MM.1S (cell line): ENCODE measurements at regions not wholly inside any gene's neighbourhood (a gene's known extent, or its start where the extent isn't known, plus 50 kb on each side); places are given as distances from the start of the nearest gene placed in this dataset.

ENCODE experiments used
- DNase-seq: peaks from one replicate; pipeline ENCODE4 v3.0.0-alpha.2; 2015
- H2AFZ ChIP-seq: fragments of 300-600 bp; sonication (generic); 2 replicates; pipeline ENCODE4 v1.6.0; 2016; ENCODE audit warnings: antibody characterized with exemption, low read length
- H3F3A ChIP-seq: fragments of 300-600 bp; sonication (generic); 2 replicates; pipeline ENCODE4 v1.6.1; 2016; ENCODE audit warnings: mild to moderate bottlenecking, antibody characterized with exemption, low read length, moderate library complexity, mixed read lengths; ENCODE audit not compliant: insufficient read depth
- H3K27ac ChIP-seq: fragments of 300-600 bp; sonication (generic); 2 replicates; pipeline ENCODE4 v1.5.1; 2016; ENCODE audit warnings: mild to moderate bottlenecking, low read length
- H3K27me3 ChIP-seq: fragments of 300-600 bp; sonication (generic); replicated peaks from 2 replicates; pipeline ENCODE4 v1.6.0; 2016; ENCODE audit warnings: low read length; ENCODE audit not compliant: insufficient read depth
- H3K36me3 ChIP-seq: fragments of 300-600 bp; sonication (generic); replicated peaks from 2 replicates; pipeline ENCODE4 v1.6.1; 2016; ENCODE audit warnings: mild to moderate bottlenecking, low read length, mixed read lengths; ENCODE audit not compliant: insufficient read depth
- H3K4me1 ChIP-seq: fragments of 300-600 bp; sonication (generic); 2 replicates; pipeline ENCODE4 v1.6.1; 2016; ENCODE audit warnings: low read length, mixed read lengths
- H3K4me2 ChIP-seq: fragments of 300-600 bp; sonication (generic); 2 replicates; pipeline ENCODE4 v1.6.0; 2016; ENCODE audit warnings: low read depth, low read length
- H3K4me3 ChIP-seq: fragments of 300-600 bp; sonication (generic); 2 replicates; pipeline ENCODE4 v1.5.1; 2016; ENCODE audit warnings: low read length, mixed read lengths
- H3K79me2 ChIP-seq: fragments of 300-600 bp; sonication (generic); 2 replicates; pipeline ENCODE4 v1.6.1; 2016; ENCODE audit warnings: mixed run types, low read length, mixed read lengths
- H3K9ac ChIP-seq: fragments of 300-600 bp; sonication (generic); 2 replicates; pipeline ENCODE4 v1.6.1; 2016; ENCODE audit warnings: low read length, mixed read lengths
- H3K9me2 ChIP-seq: fragments of 300-600 bp; sonication (generic); replicated peaks from 2 replicates; pipeline ENCODE4 v1.6.1; 2016; ENCODE audit warnings: mild to moderate bottlenecking, low read length, mixed read lengths; ENCODE audit not compliant: insufficient read depth
- H3K9me3 ChIP-seq: fragments of 300-600 bp; sonication (generic); replicated peaks from 2 replicates; pipeline ENCODE4 v1.6.1; 2016; ENCODE audit warnings: mild to moderate bottlenecking, low read length, mixed read lengths; ENCODE audit not compliant: insufficient read depth
- H4K20me1 ChIP-seq: fragments of 300-600 bp; sonication (generic); 2 replicates; pipeline ENCODE4 v1.6.1; 2016; ENCODE audit warnings: mild to moderate bottlenecking, low read length, moderate library complexity, mixed read lengths; ENCODE audit not compliant: insufficient read depth
- EZH2 ChIP-seq: fragments of 300-600 bp; sonication (generic); optimal IDR thresholded peaks from 2 replicates; pipeline ENCODE3; 2017; ENCODE audit warnings: low read depth, mild to moderate bottlenecking, antibody characterized with exemption, low read length, mixed read lengths
- EZH2phosphoT487 ChIP-seq: fragments of 300-600 bp; sonication (generic); IDR thresholded peaks from 2 replicates; pipeline ENCODE4 v1.6.1; 2018; ENCODE audit warnings: antibody characterized with exemption, low read length
- TF ChIP-seq, protein P1 (sequence below): fragments of 300-600 bp; sonication (generic); IDR thresholded peaks from 2 replicates; pipeline ENCODE4 v1.5.1; 2016; ENCODE audit warnings: antibody characterized with exemption, low read length, mixed read lengths

DNA sequence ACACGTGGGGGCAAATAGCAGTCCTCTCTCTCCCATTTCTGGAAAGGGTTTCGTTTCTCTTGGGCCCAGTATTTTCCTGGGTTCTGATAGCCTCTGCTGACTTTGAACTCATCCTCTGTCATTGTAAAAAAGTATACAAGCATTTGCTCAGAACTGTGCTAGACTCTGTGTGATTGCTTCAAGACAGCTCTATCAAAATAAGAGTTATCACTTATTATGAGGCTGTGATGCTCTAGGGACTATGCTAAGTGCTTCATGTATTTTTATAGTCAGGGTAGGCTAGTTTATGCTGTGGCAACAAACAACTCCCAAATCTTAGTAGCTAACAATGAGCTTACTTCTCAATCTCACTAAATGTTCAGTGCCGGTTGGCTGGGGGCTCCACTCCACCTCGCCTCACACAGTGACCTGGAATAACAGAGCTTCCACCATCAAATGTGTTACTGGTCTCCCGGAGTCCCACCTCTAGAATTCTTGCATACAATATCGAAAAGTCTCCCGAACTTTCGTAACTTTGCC, 110.8 kb upstream of the CDC42EP3 start:
- no peak for DNase-seq
- no peaks in the 10 kb centered on the region for H3K9me3 ChIP-seq
- no peak overlapping the region for H3K4me2 ChIP-seq
- H3F3A ChIP-seq, result no peaks in the 10 kb centered on the region
- no peak overlapping the region for H3K9ac ChIP-seq
- no peak for TF ChIP-seq EZH2phosphoT487
- TF ChIP-seq, protein P1, sequence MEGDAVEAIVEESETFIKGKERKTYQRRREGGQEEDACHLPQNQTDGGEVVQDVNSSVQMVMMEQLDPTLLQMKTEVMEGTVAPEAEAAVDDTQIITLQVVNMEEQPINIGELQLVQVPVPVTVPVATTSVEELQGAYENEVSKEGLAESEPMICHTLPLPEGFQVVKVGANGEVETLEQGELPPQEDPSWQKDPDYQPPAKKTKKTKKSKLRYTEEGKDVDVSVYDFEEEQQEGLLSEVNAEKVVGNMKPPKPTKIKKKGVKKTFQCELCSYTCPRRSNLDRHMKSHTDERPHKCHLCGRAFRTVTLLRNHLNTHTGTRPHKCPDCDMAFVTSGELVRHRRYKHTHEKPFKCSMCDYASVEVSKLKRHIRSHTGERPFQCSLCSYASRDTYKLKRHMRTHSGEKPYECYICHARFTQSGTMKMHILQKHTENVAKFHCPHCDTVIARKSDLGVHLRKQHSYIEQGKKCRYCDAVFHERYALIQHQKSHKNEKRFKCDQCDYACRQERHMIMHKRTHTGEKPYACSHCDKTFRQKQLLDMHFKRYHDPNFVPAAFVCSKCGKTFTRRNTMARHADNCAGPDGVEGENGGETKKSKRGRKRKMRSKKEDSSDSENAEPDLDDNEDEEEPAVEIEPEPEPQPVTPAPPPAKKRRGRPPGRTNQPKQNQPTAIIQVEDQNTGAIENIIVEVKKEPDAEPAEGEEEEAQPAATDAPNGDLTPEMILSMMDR, result no peak
- no peak for TF ChIP-seq EZH2
- no peak overlapping the region for H3K4me3 ChIP-seq
- H3K4me1 ChIP-seq, result 0 out of 2 replicates have a peak, but pooled peaks cover 3% of the 10 kb centered on the region
- H3K79me2 ChIP-seq, result no peaks in the 10 kb centered on the region
- no peaks in the 10 kb centered on the region for H4K20me1 ChIP-seq
- H3K9me2 ChIP-seq, result no peaks in the 10 kb centered on the region
- no peak overlapping the region for H2AFZ ChIP-seq
- no peak overlapping the region for H3K27ac ChIP-seq
- H3K36me3 ChIP-seq, result no peaks in the 10 kb centered on the region
- H3K27me3 ChIP-seq, result no peaks in the 10 kb centered on the region

DNA sequence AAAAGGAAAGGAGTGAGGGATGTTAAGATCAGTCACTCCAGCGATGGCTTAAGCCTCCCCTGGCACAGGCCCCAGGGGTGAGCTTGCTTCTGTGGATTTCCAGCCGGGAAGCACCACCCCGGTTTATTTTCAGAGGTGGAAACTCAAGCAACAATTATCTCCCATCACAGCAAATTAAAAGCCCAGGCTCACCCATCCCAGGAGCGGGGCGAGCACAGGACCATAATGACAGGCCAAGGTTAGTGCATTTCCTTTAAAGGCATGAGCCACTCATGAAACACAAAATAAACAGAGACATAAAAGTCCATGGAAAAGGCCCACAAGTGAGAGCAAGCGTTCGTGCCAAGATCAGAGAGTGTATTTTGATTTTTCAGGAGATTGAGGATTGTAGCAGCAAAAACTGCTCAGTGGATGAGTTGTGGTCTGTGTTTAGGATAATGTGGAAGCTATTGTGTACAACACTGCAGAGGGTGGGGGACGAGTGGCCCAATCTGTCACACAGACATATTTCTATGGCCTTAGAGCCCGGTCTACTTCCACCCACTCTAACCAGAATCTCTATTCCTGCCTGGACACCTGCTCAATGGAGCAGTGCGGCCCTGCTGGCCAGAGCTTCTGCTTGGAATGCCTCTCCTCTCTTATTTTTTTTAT, 111.4 kb upstream of the CDC42EP3 start:
- Histone ChIP-seq H3K4me2 (no peak overlapping the region), H3K9me3 (no peaks in the 10 kb centered on the region), H3K4me3 (no peak overlapping the region), H3K9me2 (no peaks in the 10 kb centered on the region), H3K4me1 (0 out of 2 replicates have a peak, but pooled peaks cover 3% of the 10 kb centered on the region), H3K36me3 (no peaks in the 10 kb centered on the region), H3F3A (no peaks in the 10 kb centered on the region), H3K27ac (no peak overlapping the region), H2AFZ (no peak overlapping the region), H3K27me3 (no peaks in the 10 kb centered on the region), H3K79me2 (no peaks in the 10 kb centered on the region), H3K9ac (no peak overlapping the region), H4K20me1 (no peaks in the 10 kb centered on the region)
- no peak for TF ChIP-seq EZH2
- no peak for TF ChIP-seq EZH2phosphoT487
- TF ChIP-seq, protein P1, result no peak
- no peak for DNase-seq

DNA sequence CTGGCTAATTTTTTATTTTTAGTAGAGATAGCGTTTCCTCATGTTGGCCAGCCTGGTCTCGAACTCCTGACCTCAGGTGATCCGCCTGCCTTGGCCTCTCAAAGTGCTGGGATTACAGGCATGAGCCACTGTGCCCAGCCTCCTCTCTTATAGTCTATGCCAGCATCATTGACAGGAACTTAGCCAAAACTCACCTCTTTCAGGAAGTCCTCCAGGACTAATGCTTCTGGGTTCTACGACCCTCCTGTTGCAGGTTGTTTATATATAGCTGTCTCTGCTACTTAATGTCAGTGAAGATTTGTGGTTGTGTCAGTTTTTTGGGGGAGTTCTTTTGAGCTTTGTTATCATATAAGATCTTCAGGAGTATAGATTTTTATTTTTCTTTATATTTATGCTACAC, 112.1 kb upstream of the CDC42EP3 start:
- Histone ChIP-seq H3K9me2 (no peaks in the 10 kb centered on the region), H3K4me3 (no peak overlapping the region), H3K4me1 (0 out of 2 replicates have a peak, but pooled peaks cover 3% of the 10 kb centered on the region), H4K20me1 (no peaks in the 10 kb centered on the region), H3K27ac (no peak overlapping the region), H3F3A (no peaks in the 10 kb centered on the region), H3K9ac (no peak overlapping the region), H3K79me2 (no peaks in the 10 kb centered on the region), H3K27me3 (no peaks in the 10 kb centered on the region), H3K9me3 (no peaks in the 10 kb centered on the region), H3K4me2 (no peak overlapping the region), H3K36me3 (no peaks in the 10 kb centered on the region), H2AFZ (no peak overlapping the region)
- TF ChIP-seq EZH2, result no peak
- no peak for TF ChIP-seq EZH2phosphoT487
- TF ChIP-seq, protein P1, result no peak
- DNase-seq, result no peak
